Stimulated activated CD4-positive, alpha-beta T cell treated with anti-CD3 and anti-CD28 coated beads, Interleukin-4, amount 100 ng/mL, for 1 hour (primary cell): ENCODE measurements at regions not wholly inside any gene's neighbourhood (a gene's known extent, or its start where the extent isn't known, plus 50 kb on each side); places are given as distances from the start of the nearest gene placed in this dataset.
"Not testable (repeated sequence)": the region's sequence is repeated elsewhere in the genome, so short reads cannot be mapped to it uniquely, and the experiment has no call there.

Experiments used
- DNase-seq: peaks from one replicate; pipeline ENCODE4 v3.0.0-alpha.2; 2020

GRCh38 chr10:47145290-47145934 is 154.6 kb upstream of the GDF10 start:
- DNase-seq: no peak

- no peak for DNase-seq
Measured at GRCh38 chr10:47146572-47146971, 153.4 kb upstream of the GDF10 start.

GRCh38 chr10:47147186-47147585 is 152.8 kb upstream of the GDF10 start:
- no peak for DNase-seq

GRCh38 chr10:47150581-47150980 is 149.4 kb upstream of the GDF10 start:
- no peak for DNase-seq

GRCh38 chr10:47151920-47152319 is 148.1 kb upstream of the GDF10 start:
- DNase-seq: no peak

- DNase-seq: no peak
Measured at GRCh38 chr10:47152861-47153349, 147.1 kb upstream of the GDF10 start.

GRCh38 chr10:47154762-47155161 is 145.2 kb upstream of the GDF10 start:
- DNase-seq: no peak

GRCh38 chr10:47156873-47157272 is 143.1 kb upstream of the GDF10 start:
- no peak for DNase-seq

- DNase-seq: no peak
Measured at GRCh38 chr10:47158116-47159071, 141.6 kb upstream of the GDF10 start.

GRCh38 chr10:47159361-47160260 is 140.4 kb upstream of the GDF10 start:
- DNase-seq: no peak

GRCh38 chr10:47160261-47160908 is 139.6 kb upstream of the GDF10 start:
- DNase-seq: no peak

- no peak for DNase-seq
Measured at GRCh38 chr10:47160967-47161366, 139.0 kb upstream of the GDF10 start.

GRCh38 chr10:47161465-47161864 is 138.5 kb upstream of the GDF10 start:
- DNase-seq: no peak

- DNase-seq: no peak
Measured at GRCh38 chr10:47164126-47164799, 135.7 kb upstream of the GDF10 start.

- no peak for DNase-seq
Measured at GRCh38 chr10:47164800-47165128, 135.2 kb upstream of the GDF10 start.

- no peak for DNase-seq
Measured at GRCh38 chr10:47165168-47165710, 134.8 kb upstream of the GDF10 start.

GRCh38 chr10:47165711-47166404 is 134.1 kb upstream of the GDF10 start:
- peak; percentile 35 for DNase-seq

GRCh38 chr10:47166405-47166777 is 133.6 kb upstream of the GDF10 start:
- no peak for DNase-seq

- not testable (repeated sequence) for DNase-seq
Measured at GRCh38 chr10:47166808-47167581, 133.0 kb upstream of the GDF10 start.

- DNase-seq: no peak
Measured at GRCh38 chr10:47167591-47167990, 132.4 kb upstream of the GDF10 start.
